ENCODE measurements at regions not wholly inside any gene's neighbourhood (a gene's known extent, or its start where the extent isn't known, plus 50 kb on each side); places are given as distances from the start of the nearest gene placed in this dataset.
"Not testable (repeated sequence)": the region's sequence is repeated elsewhere in the genome, so short reads cannot be mapped to it uniquely, and the experiment has no call there.

- TF ChIP-seq EZH2 (IDR thresholded peaks at IDR 0.05; ENCODE audit: borderline replicate concordance, low read depth, low read length, poor library complexity, severe bottlenecking); CTCF (conservative IDR thresholded peaks at IDR 0.05; ENCODE audit: low read depth, low read length): not testable (repeated sequence)
Measured at GRCh38 chr1:99514823-99515552, 130.9 kb upstream of the PALMD start.

All from A673 (cell line).